NCI-H2029 treated with DMSO at 0.1 percent for 48 hours (cell line): ENCODE measurements at regions not wholly inside any gene's neighbourhood (a gene's known extent, or its start where the extent isn't known, plus 50 kb on each side); places are given as distances from the start of the nearest gene placed in this dataset.

Experiments
- DNase-seq: peaks from one replicate; lab custom pipeline; 2025; lab: John Stamatoyannopoulos, UW

DNA sequence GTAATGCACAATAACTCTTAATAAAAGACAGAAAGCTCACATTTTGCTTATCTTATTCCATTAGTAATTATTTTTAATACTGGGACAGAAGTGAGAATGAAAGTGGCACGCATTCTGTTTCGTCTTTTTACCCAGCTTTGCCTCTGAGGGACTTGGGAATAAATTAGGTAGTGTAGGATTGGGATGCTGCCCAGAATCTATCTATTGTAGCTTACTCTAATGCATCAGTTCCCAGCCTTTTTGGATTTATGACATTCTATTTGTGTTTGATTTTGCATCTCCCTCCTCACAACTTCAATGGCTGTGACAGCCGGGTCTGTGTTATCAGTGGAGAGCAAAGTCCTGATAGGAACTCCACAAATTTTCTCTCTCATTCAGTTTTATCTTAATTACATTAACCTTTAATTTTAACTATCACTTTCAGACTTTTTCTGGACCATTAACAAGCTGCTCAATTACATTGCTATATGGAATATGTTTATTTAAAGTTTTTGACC, 62.9 kb upstream of the TULP4 start:
- DNase-seq: no peak

DNA sequence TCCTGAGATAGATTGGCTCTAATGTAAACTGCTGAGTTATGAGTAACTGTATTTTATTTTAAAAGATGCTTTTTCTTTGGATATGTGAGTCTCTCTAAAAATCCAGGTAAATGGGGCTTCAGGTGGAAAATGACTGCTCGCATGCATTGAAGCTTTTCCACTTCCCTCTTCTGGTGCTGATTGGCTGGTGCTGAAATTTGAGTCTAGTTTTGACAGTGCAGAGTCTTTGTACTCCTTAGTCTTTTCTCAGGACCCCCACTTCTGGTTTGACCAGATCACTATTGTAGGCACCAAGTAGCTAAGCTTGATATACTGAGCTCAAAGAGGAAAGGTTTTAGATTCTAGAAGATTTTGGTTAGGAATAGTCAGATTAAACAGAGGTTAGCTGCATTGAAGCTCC, 60.7 kb upstream of the TULP4 start:
- no peak for DNase-seq

DNA sequence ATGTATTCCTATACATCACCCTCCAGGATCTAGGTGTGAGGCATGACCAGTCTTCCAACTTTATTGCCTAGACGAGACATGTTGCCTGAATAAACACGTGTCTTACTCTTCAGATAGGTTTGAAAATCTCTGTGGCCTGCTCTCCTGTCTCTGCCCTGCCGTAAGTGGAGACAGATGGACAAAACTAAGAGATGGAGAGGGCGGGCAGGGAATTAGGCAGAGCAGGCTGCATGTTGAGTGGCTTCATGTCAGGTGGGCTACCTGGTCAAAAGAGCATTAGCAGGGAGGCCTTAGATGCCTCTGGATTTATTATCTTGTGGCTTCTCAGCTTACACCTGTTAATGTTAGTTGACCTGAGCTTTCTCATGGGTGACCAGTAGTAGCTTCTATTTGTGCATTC, 59.0 kb upstream of the TULP4 start:
- no peak for DNase-seq

DNA sequence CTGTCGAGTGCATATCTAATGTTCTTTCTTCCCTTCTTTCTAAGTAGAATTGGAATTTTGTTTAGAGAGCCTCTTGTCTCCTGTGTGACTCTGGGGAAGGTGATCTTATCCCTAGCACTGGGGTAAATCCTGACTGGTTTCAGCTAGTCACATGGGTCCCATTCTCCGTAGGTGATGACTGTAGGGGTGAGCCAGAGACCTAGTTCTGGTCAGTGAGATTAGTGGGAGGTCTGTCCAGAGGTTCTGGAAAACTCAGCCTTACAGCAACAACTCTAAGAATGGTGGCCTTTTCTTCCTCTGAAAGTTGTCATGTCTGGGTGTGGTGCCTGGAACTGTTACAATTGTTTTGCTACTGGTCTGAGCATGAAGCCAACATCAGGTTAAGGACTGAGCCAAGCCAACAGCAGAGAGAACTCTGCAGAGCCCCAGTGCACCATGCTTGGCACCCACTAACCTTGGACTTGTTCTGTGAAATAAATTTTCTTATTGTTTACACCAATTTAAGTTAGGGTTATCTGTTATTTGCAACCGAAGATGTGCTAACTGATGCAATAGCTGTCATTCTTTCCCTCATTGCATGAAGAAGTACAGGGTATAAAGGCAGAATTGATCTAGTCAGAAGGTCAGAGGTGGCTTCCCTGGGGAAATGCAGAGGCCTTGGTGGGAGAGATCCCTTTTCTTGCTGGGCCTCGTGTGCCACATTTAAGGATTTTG, 56.8 kb upstream of the TULP4 start:
- no peak for DNase-seq

DNA sequence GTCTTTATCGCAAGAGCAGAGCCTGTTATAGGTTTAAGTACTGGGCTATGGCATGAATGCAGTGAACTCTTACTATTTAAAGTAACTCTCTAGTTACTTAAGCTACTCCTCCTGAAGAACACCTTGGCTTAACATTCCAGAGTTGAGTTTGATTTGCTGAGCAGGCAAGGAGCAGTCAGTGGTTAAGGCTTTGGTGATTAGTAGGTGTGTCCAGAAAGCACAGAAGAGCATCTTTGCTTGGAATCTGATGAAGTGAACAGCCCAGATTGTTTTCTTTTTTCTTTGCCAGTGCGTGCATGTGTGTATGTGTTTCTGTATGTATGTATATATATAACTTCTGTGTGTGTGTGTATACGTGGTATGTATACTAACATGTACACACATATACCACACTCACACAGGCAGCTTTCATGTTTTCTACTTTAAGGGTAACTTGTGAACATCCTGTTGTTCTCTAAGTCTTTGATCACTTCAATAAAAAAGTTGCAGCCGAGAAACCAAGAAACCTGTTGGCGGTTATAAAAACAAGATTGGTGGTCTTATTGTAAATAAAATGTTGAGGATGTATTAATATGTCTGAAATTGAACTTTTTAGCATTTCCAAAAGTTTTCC, 56.2 kb upstream of the TULP4 start:
- DNase-seq: no peak

DNA sequence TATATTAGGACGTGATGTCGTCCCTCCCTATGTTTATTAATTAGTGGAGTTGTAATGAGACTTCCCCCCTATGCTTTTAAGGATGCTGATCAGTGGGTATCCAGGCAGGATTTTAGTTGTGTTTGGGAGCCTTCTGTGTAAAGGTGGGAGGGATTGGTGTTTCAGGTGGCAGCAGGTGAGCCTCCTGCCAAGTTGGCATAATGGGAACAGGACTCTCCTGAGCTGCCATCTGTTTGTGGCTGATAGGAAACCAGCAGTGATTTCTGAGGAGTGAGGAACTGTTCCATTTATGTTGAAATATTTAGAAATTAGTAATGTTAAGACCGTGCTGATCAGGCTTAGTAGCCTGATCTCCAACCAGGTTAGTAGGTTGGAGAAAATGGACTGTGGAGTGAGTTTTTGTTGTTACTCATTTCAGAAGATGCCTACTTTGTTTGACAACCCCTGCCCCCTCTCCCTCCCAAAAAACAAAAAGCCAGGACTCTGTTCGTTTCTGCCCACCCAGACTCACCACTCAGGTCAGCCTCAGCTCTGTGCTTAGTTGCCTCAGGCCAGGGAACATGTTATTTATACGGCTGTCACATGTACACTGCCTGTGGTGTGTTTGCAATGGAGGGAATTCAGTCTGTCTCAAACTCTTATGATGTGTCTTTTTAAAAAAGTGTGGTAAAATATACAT, 55.4 kb upstream of the TULP4 start:
- peak; percentile 17 for DNase-seq

DNA sequence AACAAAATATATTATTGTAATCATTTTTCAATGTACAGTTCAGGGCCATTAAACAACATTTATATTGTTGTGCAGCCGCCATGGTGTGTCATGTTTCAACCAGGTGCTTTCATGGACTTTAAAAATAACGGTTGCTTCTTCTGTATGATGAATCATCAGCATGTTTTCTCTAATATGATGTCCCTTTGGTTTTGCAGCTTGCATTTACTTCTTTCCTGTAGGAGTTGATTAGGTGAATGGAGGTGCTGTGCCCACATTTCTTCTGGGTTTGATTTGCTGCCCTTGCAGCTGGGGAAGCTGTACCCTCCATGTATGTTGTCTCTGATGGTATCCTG, 54.9 kb upstream of the TULP4 start:
- DNase-seq: no peak

DNA sequence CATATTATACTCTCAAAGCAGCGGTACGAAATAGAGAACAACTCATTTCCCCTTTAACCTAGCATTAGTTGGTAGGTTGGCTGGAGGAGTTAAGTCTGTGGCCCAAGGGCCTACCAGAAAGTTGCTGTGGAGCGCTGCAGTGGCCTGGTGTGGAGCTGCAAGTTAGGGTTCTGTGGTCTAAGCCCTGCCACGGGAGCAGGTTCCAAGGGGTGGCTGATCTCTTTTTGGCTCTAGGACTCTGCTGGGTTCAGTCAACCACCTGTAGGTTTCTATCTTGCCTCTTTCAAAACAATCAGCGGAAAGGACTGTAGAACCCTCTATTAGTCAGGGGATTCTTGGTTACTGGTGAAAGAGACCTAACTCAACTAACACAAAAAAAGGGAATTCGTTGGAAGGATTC, 54.5 kb upstream of the TULP4 start:
- no peak for DNase-seq

DNA sequence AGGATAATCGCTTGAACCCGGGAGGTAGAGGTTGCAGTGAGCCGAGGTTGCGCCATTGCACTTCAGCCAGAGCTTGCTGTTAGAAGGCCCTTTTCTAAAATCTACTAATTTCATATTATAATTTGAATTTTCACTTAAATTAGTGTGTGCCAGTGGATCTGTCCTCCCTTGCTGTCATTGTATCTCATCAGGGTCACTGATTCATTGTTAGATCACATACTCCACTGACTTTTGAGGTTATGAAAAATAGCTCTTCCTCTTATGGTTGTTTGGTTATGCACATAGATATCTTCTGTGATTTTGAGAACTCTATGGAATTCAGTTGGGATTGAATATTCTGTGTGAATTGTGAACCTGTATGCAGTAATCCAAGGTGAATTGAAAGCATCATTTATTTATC, 53.1 kb upstream of the TULP4 start:
- DNase-seq: no peak

DNA sequence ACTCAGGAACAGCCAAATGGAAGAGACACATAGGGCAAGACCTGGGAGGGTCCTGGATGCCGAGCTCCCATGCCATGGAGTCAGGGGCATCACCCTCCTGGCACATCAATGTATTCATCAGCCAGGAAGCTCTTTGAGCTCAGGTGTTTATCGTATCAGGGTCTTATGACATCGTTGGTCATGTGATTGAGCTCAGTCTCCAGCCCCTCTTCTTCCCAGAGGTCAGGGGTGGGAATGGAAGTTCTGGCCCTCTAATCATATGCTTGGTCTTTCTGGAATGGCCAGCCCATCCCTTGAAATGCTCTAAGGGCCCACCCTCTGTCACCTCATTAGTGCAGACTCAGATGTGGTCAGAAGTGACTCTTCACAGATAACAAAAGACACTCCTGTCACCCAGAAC, 52.4 kb upstream of the TULP4 start:
- DNase-seq: no peak

DNA sequence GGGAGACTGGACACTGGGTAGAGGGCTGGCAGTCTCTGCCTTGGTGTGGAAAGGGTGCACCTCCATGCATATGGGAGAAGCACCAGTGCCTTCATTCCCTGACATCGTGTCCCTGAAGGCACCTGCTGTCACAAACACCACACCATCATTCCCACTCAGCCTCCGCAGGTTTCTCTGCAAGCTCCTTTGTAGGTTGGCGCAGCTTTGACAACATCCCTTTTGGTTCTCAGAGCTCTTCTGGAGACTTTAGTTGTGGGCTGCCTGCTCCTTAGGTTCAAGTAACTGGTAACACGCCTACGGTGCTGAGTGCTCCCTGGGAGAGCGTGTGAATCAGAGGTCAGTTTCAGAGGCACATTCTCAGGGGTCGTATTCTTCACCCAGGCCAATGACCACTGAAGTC, 50.2 kb upstream of the TULP4 start:
- DNase-seq: no peak
